ENCODE measurements at regions not wholly inside any gene's neighbourhood (a gene's known extent, or its start where the extent isn't known, plus 50 kb on each side); places are given as distances from the start of the nearest gene placed in this dataset.

DNA sequence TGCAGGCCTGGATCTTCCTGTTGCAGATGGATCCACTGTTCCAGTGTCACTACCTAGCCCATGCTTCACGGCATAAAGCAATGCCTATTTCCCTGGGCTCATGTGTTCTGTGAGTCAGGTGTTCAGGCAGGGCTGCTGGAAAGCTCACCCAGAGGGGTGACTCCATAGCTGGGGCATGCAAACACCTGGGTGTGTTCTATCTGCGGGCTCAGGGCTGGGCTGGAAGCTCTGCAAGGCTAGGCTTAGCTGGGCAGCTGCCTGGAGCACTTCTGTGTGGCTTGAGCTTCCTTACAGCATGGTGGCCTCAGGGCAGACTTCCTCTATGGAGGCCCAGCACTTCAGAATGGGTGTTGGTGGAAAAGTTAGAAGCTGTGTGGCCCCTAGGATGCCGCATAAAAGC lies 139.9 kb downstream of the GADD45G start:
- no peak for DNase-seq (ENCODE audit: extremely low read depth in 1 of 2, low read depth in 1 of 2)

DNA sequence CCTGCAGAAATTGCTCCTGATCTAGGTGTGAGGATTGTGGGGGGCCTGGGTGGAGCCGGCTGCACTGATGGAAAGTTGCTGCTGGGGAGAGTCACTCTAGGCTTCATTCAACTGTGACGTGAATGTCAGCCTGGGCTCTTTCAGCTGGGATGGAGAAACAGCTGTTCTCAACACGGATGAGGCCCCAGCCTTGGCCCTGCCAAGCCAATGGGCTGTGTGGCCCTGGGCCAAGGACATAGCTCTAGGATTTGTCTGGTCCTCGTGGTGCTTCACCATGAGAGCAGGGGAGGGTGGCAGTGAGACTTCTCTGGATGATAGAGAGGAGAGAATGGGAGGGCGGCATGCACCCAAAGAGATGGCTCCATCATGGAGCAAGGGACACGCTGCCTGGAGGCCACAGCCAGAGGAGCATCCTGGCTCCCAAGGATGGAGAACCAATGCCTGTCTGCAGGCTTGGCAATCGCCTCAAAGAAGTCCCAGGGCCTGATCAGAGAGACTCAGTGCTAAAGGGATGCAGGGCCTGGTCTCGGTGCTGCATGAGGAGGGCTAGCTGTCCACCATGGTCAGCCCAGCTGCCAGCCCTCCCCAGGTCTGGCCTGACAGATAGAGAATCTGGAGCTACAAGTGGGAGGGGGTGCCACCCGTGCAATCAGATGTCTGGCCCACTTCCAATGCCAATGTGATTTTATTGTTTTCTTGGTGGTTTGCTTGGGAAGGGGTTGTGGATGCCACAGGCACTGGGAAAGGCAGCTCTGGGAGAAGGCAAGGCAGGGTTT lies 141.0 kb downstream of the GADD45G start:
- no peak for DNase-seq (ENCODE audit: extremely low read depth in 1 of 2, low read depth in 1 of 2)

DNA sequence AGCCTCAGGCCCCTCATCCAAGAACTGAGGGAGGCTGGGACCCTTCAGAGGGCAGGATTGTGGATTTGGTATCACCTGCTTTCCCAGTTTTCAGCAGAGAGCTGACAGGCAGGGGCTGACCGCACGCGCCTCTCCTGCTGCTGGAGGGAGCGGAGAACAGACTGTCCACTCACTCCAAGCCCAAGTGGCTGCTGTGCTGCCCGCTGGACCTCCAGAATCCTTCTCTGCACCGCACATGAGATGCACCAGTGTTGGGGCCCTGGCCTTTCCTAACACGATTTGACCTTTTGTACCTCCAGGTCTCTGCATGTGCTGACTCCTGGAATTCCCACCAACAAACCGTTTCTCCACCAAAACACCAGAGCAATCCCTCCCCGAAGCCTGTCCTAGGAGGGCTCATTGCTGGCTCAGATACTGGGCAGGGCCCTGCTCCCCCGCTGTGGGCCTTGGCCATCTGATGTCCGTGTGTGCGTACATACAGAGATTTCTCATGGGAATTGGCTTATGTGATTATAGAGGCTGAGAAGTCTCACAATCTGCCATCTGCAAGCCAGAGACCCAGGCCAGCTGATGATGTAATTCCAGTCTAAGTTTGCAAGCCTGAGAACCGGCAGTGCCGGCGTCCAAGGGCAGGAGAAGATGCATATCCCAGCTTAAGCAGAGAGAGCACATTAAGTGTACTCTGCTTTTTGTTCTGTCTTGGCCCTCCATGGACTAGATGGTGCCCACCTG lies 141.7 kb downstream of the GADD45G start:
- DNase-seq (ENCODE audit: extremely low read depth in 1 of 2, low read depth in 1 of 2), result no peak

DNA sequence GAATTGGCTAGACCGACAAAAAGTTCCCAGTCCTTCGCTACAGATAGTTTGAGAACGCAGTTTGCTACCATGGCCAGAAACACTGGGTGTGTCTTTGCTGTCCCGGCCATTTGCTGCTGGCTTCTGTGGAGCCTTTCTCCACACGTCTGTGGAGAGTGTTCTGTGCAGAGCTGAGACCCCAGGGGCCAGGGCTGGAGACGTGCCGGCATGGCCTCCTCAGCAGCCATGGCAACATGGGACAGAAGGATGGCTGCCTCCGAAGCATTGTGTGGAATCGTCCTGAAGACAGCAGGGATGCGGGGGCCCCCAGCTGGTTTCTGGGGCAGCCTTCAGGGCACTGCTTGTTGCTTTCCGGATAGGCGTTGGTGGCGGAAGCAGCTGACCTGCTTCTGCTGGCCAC lies 142.8 kb downstream of the GADD45G start:
- no peak for DNase-seq (ENCODE audit: extremely low read depth in 1 of 2, low read depth in 1 of 2)

DNA sequence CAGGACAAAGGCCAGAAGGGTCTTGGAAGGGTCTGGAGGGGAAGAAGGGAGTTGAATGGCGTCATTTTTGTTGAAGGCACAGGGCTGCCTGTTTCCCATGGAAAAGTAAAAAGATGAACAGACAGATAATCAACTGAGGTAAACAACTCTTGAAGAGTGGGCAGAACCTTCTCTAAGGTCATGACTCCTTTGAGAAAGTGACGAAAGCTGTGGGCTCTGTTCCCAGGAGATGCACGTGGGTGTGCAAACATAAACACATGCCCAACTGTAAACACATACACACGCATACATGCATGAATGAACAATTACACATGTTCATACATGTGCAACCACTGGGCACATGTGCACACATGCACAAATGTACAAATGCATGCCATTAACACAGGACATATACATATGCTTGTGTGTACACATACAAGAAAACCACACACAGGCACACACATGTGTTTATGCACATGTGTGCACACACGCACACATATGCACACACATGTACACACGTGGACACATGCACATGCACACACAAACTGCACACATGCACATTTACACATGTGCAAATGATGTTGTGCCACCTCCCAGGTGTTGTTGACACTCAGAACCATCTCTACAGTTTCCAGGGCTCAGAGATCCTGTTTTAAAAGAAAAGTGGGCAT lies 143.3 kb downstream of the GADD45G start:
- DNase-seq (ENCODE audit: extremely low read depth in 1 of 2, low read depth in 1 of 2), result no peak

DNA sequence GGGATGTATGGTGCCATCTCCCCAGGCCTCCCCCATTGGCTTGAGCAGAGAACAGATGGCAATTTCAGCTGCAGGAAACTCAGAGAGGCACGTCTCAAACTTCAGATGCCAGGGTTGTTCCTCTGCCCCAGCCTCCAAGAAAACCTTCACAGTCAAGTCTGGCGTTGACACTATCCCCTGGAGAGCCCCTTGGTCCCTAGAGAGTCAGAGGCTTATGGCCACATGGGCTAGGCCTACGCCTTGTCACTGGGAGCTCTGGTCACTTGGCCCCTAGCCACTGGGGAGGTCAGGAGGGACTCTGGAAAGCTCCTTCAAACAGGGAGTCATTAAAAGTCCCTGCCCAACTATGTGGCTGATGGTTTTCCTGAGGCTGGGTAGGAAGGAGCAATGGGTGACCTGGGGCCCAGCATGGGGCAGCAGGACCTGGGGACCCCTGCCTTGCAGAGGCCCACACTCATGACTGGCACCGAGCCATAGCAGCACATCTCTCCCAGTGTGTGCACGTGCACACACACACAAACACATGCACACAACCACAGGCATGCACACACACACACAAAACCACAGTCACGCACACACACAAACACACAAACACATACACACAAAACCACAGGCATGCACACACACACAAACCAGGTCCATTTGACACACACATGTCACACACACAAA lies 144.2 kb downstream of the GADD45G start:
- DNase-seq (ENCODE audit: extremely low read depth in 1 of 2, low read depth in 1 of 2), result no peak

DNA sequence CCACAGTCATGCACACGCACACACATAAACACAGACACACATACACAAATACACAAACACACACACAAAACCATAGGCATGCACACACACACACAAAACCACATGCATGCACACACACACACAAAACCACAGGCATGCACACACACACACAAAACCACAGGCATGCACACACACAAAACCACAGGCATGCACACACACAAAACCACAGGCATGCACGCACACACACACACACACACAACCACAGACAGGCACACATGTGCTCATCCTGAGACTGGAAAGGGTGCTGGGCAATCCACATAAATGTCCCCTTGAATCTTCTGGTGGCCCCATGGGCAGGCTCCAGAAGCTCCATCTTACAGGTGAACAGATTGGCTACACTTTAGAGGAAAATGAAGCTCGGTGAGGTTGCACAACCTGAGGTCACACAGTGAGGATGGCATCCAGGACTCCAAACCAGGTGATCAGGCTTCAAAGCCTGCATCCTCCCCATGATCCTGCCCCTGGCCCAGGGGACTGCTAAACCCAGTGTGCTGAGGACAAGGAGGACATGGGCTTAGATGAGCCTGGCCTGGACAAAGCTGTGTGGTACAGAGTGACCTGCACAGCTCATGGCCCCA lies 144.8 kb downstream of the GADD45G start:
- DNase-seq (ENCODE audit: extremely low read depth in 1 of 2, low read depth in 1 of 2), result no peak

DNA sequence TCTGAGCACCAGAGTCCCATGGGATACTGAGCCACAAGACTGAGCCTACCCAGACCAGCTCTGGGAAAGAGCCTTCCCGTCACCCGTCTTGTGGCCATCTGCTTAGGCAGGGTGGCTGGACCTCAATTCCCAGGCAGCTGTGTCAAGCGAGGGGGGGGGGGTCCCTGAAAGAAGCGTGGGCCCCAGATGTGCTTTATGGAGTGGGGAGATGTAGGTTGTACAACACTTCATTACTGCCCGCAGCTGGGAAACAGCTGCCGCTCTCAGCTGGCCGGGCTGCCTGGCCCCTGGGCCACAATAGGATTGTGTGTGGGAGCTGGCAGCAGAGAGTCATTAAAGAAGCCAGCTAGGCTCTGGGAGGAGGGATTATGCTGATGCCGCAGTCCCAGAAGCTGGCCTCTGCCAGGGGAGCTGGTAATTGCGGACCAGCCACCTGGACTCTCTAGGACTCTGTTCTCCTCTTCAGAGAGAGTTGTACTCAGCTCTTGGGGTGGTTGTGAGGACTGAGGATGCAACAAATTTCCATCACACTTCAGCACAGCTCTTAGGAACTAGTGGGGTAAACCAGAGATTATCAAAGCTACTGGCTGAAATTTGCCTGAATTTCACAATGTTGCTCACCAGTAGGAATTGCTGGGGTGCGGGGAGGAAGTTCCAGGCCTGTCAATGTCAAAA lies 145.4 kb downstream of the GADD45G start:
- DNase-seq (ENCODE audit: extremely low read depth in 1 of 2, low read depth in 1 of 2), result no peak

DNA sequence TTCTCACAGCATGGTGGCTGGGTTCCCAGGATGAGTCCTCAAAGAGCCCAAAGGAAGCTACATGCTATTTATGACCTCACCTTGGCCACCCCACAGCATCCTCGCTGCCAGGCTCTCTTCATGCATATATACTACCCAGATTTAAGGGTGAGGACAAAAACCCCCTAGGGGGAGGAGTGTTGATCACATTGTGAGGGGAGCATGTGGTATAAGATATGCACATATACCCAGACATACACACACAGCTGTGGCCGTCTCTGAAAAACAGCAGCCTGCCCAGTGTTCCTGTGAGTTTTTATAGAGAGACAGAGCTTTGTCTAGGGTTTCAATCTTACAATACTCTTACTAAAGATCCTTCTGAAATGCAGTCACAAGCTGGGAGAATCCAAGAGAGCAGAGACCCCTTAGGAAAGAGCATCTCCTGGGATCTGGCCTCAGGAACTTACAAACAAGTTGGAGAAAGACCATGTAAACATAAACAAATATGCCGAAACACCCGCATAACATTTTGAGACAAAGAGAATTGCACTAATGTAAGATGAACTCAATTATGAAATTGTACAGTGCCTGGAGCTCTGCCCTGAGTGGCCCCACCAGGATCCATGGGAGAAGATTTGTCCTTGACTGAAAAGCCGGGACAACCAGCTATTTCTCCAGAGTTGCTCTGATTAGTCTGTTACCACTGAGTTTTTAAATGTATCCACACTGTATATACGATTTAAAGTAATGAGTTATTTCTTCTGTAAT lies 146.4 kb downstream of the GADD45G start:
- no peak for DNase-seq (ENCODE audit: extremely low read depth in 1 of 2, low read depth in 1 of 2)

DNA sequence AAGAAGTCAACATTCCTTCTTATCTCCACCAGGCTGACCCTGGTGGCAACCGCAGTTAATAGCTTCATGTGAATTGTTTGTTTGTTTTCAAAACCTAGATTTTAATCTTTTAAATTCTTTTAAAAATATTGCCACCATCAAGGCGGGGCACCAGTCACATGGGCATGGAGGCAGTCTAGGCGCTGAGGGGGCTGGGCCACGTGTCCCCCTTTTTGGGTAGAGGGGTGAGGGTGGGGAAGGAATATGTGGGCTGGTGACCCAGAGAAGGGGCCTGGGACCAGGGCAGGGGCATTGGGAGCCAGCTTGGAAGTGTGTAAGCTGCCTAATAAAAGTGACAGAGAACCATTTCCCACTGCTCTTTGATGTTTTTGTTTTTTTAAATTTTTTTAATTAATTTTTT lies 147.3 kb downstream of the GADD45G start:
- DNase-seq (ENCODE audit: extremely low read depth in 1 of 2, low read depth in 1 of 2), result no peak

DNA sequence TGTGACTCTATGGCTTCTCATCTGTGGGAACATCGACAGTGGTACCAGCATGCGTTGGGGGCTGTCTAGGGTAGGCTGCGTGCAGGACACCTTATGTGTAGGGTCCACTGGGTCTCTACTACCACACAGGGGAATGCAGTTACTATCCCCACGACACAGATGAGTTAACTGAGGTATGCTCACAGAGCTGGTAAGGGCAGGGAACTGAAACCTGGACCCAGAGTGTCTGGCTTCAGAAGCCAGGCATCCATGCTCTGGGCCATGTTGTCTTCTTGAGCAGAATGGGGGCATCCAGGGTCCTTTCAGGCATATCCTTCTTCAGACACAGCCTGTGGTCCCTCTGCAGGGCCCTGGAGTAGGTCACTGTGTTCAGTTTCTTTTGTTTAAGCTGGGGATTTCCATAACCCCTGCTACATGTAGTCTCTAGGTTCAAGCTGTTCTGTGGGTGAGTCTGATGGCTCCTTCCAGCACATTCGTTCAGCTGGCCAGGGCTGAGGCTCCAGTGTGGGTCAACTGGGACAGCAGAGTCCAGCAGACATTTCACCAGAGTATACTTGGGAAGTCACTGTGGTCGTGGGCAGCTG lies 148.8 kb downstream of the GADD45G start:
- DNase-seq (ENCODE audit: extremely low read depth in 1 of 2, low read depth in 1 of 2), result no peak

DNA sequence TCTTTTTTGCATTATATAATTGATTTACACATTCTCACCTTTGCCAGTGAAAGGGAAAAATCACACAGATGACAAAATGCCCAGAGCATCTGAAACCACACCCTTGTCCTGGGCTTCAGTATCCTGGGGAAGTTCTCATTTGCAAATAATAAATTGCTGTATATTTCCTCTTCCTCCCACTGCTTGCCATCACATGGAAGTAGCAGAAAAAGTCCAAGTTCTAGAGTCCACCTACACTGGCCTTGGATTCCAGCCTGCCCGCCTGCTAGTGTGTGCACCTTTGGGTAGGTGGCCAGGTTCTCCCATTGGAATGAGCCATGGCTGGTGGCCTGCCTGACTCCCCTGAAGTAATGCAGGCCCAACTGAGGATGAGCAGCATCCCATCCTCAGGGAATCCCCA lies 149.4 kb downstream of the GADD45G start:
- DNase-seq (ENCODE audit: extremely low read depth in 1 of 2, low read depth in 1 of 2), result no peak

DNA sequence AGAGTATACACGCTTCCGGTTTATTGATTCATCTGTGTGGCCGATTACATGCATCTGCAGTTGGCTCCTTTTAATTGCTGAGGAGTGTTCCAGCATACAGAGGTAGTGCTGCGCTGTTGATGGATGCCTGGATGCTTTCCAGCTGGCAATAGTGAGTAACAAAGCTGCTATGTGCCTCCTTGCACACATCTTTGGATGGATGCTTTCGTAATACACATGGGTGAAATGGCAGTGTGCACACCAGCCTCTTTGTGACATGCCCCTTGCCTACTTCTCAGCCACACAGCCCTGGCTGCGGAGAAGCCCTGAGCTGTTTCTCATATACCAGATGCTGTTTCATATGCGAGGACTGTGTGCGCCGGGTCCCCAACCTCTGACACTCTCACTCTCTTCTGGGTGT lies 151.0 kb downstream of the GADD45G start:
- no peak for DNase-seq (ENCODE audit: extremely low read depth in 1 of 2, low read depth in 1 of 2)

DNA sequence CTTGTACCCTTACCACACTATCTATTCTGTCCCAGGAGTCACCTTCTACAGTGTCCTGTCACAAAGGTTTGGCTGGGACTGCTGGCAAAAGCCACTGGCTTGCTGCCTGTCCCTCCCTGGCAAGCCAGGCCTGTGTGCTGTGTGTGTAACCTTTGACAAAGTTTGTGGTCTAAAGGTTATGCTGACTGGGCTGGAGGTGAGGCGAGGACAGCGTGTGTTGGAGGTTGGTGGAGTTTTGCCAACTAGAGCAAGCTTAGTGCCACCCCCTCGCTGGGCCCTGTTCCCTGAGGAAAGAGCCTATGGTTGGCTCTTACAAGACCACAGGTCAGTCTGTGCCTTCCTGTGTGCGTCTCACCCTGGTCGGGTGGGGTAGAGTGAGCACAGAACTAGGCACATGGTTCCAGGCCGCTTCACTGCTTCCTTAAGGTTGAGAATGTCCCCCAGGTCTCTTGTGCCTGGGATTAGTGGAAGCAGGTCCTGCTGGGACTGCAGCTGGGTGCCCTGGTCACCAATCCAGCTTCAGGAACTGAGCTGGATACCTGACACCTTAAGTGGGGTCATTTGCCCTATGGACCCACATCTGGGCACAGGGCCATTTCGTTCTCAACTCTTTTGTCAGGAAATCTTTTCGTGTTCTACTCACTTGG lies 152.2 kb downstream of the GADD45G start:
- no peak for DNase-seq (ENCODE audit: extremely low read depth in 1 of 2, low read depth in 1 of 2)

DNA sequence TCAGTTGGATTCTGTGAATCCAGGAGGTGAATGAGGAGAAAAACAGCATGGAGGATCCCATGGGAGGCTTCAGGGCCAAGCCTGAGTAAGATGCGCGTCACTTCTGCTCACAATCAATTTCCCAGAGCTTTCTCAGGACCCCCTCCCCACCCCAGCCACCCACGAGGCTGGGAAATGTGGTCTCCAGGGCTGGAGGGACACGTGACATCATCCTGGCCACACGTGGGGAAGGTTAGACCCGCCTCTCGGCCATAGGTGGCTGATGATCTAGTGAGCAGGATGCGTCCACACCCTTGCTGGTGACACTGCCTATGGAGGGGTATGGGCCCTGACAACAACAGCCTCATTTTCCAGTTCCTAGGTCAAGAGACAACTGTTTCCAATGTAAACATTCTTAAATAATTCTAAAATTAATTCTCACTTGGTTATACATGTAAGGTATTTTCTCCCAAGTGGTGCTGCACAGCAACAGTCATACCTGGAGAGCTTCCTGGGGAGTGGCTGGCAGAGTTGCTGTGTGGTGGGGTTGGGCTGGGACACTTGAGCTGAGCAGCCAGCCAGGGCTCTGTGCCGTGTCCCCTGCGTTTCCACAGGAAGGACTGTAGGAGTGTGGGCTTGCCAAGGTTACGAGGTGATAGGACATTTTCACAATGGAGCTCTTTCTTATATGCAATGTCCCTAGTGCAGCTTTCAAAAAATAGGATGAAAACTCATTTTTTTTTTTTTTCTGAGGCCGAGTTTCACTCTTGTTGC lies 153.1 kb downstream of the GADD45G start:
- DNase-seq (ENCODE audit: extremely low read depth in 1 of 2, low read depth in 1 of 2), result no peak

DNA sequence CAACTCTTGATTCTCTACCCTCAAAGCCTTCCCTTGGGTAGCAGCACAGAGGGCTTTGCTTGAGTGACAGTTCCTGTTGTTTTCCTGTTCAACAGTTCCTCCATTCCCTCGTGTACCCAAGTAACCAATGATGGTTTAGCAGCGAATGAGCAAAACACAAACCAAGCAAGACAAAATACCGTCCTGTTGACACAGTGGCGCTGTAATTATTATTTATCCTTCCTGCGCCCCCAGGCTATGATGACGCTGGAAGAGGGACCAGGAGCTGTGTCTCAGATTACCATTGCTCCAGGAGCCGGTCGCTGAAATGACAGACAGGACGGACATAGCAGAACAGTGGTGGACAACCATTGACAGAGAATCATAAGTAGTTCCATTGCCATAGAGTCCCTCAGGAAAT lies 154.8 kb downstream of the GADD45G start:
- no peak for DNase-seq (ENCODE audit: extremely low read depth in 1 of 2, low read depth in 1 of 2)

DNA sequence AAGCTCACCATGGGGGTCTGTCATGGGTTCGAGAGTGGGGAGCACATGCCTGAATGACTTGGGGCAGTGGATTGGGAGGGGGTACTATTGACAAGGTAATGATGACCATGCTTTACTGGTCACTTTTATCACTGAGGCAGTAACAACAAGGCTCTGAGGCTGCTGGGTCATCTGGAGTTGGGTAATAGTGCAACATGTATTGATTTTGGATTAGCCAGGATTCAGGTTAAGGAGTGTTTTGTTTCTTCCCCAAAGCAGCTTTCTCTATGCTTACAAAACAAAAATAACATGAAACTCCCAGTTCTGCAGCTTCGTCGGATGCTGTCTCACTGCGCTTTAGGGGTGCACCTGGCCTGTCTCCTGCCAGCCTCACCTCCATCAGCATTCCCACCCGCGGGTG lies 155.3 kb downstream of the GADD45G start:
- DNase-seq (ENCODE audit: extremely low read depth in 1 of 2, low read depth in 1 of 2), result no peak

DNA sequence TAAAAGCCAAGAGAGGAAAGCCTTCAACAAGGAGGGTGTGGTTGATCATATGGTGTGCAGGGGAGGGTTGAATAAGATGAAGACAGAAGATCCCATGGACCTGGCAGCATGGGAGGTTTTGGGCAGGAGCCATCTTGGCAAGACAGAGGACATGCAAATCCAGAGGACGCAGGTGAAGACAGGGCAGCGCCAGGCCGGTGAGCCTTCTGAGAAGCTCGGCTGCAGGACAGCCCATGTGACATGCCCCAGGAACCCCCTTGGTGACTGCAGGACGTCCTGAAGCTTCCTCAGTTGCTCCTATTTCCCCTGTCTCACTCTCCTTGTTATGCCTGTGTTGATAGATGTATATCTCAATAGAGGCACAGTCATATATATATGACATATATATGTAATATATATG lies 159.4 kb downstream of the GADD45G start:
- DNase-seq (ENCODE audit: extremely low read depth in 1 of 2, low read depth in 1 of 2), result no peak

Measured in stimulated activated CD8-positive, alpha-beta memory T cell treated with anti-CD3 and anti-CD28 coated beads, Interleukin-7, amount 100 ng/mL, for 48 hours (primary cell).